ENCODE measurements at regions not wholly inside any gene's neighbourhood (a gene's known extent, or its start where the extent isn't known, plus 50 kb on each side); places are given as distances from the start of the nearest gene placed in this dataset.
"Not testable (repeated sequence)": the region's sequence is repeated elsewhere in the genome, so short reads cannot be mapped to it uniquely, and the experiment has no call there.

GRCh38 chr5:98186128-98186527, 587.3 kb upstream of the RGMB start:
- H3K4me1 ChIP-seq (ENCODE audit: control insufficient read depth in 4 of 4, insufficient read depth in 4 of 4, low read length in 3 of 4), result no peaks in the 10 kb centered on the region
- H3K9me3 ChIP-seq (ENCODE audit: control insufficient read depth in 4 of 4, low read length in 3 of 4), result no peaks in the 10 kb centered on the region
- WGBS, result 93% methylated on average over 1 of the region's 1 CpG
- no peak for TF ChIP-seq EGR1 (IDR thresholded peaks at IDR 0.05; ENCODE audit: low read depth in 2 of 2)
- TF ChIP-seq HNF4G (IDR thresholded peaks at IDR 0.05), result no peak
- no peak for TF ChIP-seq JUND (IDR thresholded peaks at IDR 0.05)
- TF ChIP-seq YY1 (IDR thresholded peaks at IDR 0.05), result no peak
- TF ChIP-seq HNF4A (conservative IDR thresholded peaks at IDR 0.05), result no peak
- TF ChIP-seq ZBTB33 (IDR thresholded peaks at IDR 0.05), result no peak
- no peak for TF ChIP-seq NR2F2 (IDR thresholded peaks at IDR 0.05)
- no peak for TF ChIP-seq SP1 (IDR thresholded peaks at IDR 0.05)
- no peak for TF ChIP-seq FOXA2 (IDR thresholded peaks at IDR 0.05)
- TF ChIP-seq, protein P1, sequence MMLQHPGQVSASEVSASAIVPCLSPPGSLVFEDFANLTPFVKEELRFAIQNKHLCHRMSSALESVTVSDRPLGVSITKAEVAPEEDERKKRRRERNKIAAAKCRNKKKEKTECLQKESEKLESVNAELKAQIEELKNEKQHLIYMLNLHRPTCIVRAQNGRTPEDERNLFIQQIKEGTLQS (IDR thresholded peaks at IDR 0.05), result no peak
- TF ChIP-seq RAD21 (IDR thresholded peaks at IDR 0.05), result no peak
- TF ChIP-seq RXRA (IDR thresholded peaks at IDR 0.05), result no peak
- TF ChIP-seq MAX (IDR thresholded peaks at IDR 0.05), result no peak
- TF ChIP-seq, protein P2, sequence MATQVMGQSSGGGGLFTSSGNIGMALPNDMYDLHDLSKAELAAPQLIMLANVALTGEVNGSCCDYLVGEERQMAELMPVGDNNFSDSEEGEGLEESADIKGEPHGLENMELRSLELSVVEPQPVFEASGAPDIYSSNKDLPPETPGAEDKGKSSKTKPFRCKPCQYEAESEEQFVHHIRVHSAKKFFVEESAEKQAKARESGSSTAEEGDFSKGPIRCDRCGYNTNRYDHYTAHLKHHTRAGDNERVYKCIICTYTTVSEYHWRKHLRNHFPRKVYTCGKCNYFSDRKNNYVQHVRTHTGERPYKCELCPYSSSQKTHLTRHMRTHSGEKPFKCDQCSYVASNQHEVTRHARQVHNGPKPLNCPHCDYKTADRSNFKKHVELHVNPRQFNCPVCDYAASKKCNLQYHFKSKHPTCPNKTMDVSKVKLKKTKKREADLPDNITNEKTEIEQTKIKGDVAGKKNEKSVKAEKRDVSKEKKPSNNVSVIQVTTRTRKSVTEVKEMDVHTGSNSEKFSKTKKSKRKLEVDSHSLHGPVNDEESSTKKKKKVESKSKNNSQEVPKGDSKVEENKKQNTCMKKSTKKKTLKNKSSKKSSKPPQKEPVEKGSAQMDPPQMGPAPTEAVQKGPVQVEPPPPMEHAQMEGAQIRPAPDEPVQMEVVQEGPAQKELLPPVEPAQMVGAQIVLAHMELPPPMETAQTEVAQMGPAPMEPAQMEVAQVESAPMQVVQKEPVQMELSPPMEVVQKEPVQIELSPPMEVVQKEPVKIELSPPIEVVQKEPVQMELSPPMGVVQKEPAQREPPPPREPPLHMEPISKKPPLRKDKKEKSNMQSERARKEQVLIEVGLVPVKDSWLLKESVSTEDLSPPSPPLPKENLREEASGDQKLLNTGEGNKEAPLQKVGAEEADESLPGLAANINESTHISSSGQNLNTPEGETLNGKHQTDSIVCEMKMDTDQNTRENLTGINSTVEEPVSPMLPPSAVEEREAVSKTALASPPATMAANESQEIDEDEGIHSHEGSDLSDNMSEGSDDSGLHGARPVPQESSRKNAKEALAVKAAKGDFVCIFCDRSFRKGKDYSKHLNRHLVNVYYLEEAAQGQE (IDR thresholded peaks at IDR 0.05), result no peak
- TF ChIP-seq TAF1 (conservative IDR thresholded peaks at IDR 0.05), result no peak
- TF ChIP-seq, protein P3, sequence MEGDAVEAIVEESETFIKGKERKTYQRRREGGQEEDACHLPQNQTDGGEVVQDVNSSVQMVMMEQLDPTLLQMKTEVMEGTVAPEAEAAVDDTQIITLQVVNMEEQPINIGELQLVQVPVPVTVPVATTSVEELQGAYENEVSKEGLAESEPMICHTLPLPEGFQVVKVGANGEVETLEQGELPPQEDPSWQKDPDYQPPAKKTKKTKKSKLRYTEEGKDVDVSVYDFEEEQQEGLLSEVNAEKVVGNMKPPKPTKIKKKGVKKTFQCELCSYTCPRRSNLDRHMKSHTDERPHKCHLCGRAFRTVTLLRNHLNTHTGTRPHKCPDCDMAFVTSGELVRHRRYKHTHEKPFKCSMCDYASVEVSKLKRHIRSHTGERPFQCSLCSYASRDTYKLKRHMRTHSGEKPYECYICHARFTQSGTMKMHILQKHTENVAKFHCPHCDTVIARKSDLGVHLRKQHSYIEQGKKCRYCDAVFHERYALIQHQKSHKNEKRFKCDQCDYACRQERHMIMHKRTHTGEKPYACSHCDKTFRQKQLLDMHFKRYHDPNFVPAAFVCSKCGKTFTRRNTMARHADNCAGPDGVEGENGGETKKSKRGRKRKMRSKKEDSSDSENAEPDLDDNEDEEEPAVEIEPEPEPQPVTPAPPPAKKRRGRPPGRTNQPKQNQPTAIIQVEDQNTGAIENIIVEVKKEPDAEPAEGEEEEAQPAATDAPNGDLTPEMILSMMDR (IDR thresholded peaks at IDR 0.05; ENCODE audit: low read depth, low read length, missing input control), result no peak
- no peaks in the 10 kb centered on the region for H3K27me3 ChIP-seq (ENCODE audit: control insufficient read depth in 4 of 4, insufficient read depth in 4 of 4, low read length in 3 of 4)
- H3K36me3 ChIP-seq (ENCODE audit: control insufficient read depth in 4 of 4, insufficient read depth in 3 of 4, low read depth in 1 of 4, low read length in 3 of 4), result no peaks in the 10 kb centered on the region
- no peak for DNase-seq (ENCODE audit: low spot score)
- H3K9ac ChIP-seq (ENCODE audit: low read depth in 1 of 2, low read length in 2 of 2), result no peak overlapping the region
- no peak overlapping the region for H3K27ac ChIP-seq (ENCODE audit: low read depth in 1 of 2, low read length in 2 of 2)
- no peak overlapping the region for H3K4me3 ChIP-seq (ENCODE audit: low read depth in 1 of 3, low read length in 3 of 3)

DNA sequence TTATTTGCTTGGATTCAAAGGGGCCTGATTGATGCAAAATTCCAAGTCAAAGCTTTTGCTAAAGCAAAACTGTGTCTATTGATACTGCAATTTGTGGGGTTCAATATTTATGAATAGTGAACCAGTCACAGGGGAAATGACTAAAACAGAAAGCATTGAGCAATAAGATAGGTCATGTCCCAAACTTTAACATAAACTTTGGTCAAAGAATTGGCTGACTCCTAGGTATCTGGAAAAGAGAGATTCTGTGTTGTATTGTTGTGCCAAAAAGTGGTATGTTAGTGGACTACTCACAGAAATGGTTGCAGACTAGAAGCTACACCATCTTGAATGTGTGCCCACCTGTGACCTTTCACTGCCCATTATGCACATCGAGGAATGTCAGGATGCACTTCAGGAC, 585.5 kb upstream of the RGMB start:
- TF ChIP-seq RXRA (IDR thresholded peaks at IDR 0.05), result no peak
- no peaks in the 10 kb centered on the region for H3K4me1 ChIP-seq (ENCODE audit: control insufficient read depth in 4 of 4, insufficient read depth in 4 of 4, low read length in 3 of 4)
- H3K27ac ChIP-seq (ENCODE audit: low read depth in 1 of 2, low read length in 2 of 2), result no peak overlapping the region

DNA sequence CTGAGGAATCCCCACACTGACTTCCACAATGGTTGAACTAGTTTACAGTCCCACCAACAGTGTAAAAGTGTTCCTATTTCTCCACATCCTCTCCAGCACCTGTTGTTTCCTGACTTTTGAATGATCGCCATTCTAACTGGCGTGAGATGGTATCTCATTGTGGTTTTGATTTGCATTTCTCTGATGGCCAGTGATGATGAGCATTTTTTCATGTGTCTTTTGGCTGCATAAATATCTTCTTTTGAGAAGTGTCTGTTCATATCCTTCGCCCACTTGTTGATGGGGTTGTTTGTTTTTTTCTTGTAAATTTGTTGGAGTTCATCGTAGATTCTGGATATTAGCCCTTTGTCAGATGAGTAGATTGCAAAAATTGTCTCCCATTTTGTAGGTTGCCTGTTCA, 583.1 kb upstream of the RGMB start:
- not testable (repeated sequence) for H3K4me3 ChIP-seq (ENCODE audit: low read depth in 1 of 3, low read length in 3 of 3); H3K36me3 ChIP-seq (ENCODE audit: control insufficient read depth in 4 of 4, insufficient read depth in 3 of 4, low read depth in 1 of 4, low read length in 3 of 4); DNase-seq (ENCODE audit: low spot score); H3K4me1 ChIP-seq (ENCODE audit: control insufficient read depth in 4 of 4, insufficient read depth in 4 of 4, low read length in 3 of 4); H3K27me3 ChIP-seq (ENCODE audit: control insufficient read depth in 4 of 4, insufficient read depth in 4 of 4, low read length in 3 of 4); H3K27ac ChIP-seq (ENCODE audit: low read depth in 1 of 2, low read length in 2 of 2); H3K9me3 ChIP-seq (ENCODE audit: control insufficient read depth in 4 of 4, low read length in 3 of 4); H3K9ac ChIP-seq (ENCODE audit: low read depth in 1 of 2, low read length in 2 of 2)
- WGBS, result 82% methylated on average over 2 of the region's 4 CpGs

More for the DNA sequence above, 585.5 kb upstream of the RGMB start:
- H3K9ac ChIP-seq (ENCODE audit: low read depth in 1 of 2, low read length in 2 of 2), result no peak overlapping the region
- H3K27me3 ChIP-seq (ENCODE audit: control insufficient read depth in 4 of 4, insufficient read depth in 4 of 4, low read length in 3 of 4), result no peaks in the 10 kb centered on the region
- H3K9me3 ChIP-seq (ENCODE audit: control insufficient read depth in 4 of 4, low read length in 3 of 4), result no peaks in the 10 kb centered on the region
- H3K36me3 ChIP-seq (ENCODE audit: control insufficient read depth in 4 of 4, insufficient read depth in 3 of 4, low read depth in 1 of 4, low read length in 3 of 4), result no peaks in the 10 kb centered on the region
- WGBS, result 85% methylated on average over 1 of the region's 1 CpG
- DNase-seq (ENCODE audit: low spot score), result no peak
- no peak overlapping the region for H3K4me3 ChIP-seq (ENCODE audit: low read depth in 1 of 3, low read length in 3 of 3)

Measured in liver (tissue), 8 donors.